ENCODE measurements at regions not wholly inside any gene's neighbourhood (a gene's known extent, or its start where the extent isn't known, plus 50 kb on each side); places are given as distances from the start of the nearest gene placed in this dataset.
"Not testable (repeated sequence)": the region's sequence is repeated elsewhere in the genome, so short reads cannot be mapped to it uniquely, and the experiment has no call there.

DNA sequence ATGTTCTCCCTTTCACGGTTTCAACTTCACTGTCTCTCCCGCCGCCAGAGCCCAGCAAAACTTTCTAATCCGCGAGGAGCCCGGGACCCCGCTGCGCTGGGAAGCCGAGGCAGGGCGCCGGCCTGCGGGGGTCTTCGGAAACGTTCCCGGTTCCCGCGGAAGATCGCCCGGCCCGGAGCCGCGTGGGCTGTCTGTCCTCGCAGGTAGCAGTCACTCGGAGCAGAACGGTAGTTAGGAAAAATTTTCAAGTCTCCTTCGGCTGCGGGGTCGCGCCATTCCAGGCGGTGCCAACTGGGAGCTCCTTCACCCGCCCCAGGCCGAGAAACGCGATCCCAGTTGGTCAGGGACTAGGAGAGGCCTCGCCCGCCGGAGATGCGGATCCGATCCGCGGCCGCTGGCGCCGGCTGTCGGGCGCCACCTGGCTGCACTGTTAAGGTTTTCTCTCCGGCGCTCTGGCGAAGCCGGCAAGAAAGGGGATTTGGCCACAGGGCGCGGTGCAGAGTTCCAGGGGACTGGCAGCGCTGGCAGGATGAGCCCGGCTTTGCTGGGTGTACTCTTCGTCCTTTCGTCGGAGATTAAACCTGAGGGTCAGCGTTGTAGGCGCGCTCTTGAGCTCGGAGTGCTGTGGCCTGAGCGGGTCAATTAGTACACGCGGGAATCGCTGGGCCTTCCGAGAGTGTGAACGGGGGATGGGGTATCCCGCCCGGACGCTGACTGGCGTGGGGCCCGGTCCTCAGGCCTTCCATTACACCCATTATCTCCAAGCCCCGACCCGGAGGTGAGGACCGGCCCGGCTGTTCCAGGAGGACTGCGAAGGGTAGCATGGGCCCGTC, 135.4 kb downstream of the KCNJ12 start:
- intact Hi-C loops (cut with DNase I) = loop anchor here (2.0 to 10.0 kb wide), 9 partner anchors 54 to 394 kb away; partner anchors contain the start of genes MAP2K3 (in 3 of the 4) and DHRS7B (in 1 of the 4)
- no peaks in the 10 kb centered on the region for H3K36me3 ChIP-seq
- DNase-seq = peak; percentile 76 to 89 (median 80)
- peak overlapping the region; percentile 45 for H3K4me3 ChIP-seq
- H3K27me3 ChIP-seq = no peaks in the 10 kb centered on the region
- peaks cover 5% of the 10 kb centered on the region for H3K4me1 ChIP-seq (ENCODE audit: insufficient read depth)
- WGBS, 3 donors = 6% methylated on average over 74 to 78 of the region's 78 CpGs
- TF ChIP-seq EP300 (IDR thresholded peaks at IDR 0.05) (no peak), CTCF (IDR thresholded peaks at IDR 0.05) (peak; percentile 49 to 78 (median 64)), POLR2A (IDR thresholded peaks at IDR 0.05) (no peak)
- peak overlapping the region; percentile 26 to 28 for H3K27ac ChIP-seq
- H3K9me3 ChIP-seq = no peaks in the 10 kb centered on the region

DNA sequence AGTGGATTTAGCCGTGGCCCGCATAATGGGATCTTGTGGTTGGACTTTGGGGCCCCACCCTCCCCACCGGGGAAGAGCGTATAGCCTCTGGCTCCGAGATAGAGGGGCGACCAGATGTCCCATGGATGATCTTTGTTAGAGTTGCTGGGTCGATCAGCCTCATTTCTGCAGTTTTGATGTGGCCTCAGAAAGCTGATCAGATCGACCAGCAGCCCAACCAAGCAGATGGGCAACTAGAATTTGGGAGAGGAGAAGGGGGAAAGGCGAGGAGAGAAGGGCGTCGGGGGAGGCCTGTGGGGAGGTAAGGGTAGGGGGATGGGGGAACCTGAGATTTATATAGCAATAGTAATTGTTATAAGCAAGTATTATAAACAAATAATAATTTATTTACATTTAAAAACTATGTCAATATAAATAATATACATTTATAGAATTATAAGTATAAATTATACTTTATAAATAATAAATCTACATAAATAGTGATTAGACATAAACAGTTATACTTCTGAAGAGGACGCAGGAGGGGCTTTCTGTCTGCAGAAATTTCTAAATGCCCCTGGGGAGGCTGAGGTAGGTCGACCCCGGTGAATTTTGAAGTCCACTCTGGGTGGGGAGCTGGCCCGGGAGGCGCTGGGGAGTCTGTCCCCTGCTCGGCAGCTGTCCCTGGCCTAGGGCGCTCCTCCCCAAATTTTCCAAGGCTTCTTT, 136.3 kb downstream of the KCNJ12 start:
- intact Hi-C loops (cut with DNase I) = loop anchor here (2.0 to 10.0 kb wide), 8 partner anchors 55 to 395 kb away; partner anchors contain the start of genes MAP2K3 (in 3 of the 4) and DHRS7B (in 1 of the 4)
- H3K27me3 ChIP-seq = no peaks in the 10 kb centered on the region
- H3K27ac ChIP-seq = no peak overlapping the region
- H3K4me1 ChIP-seq (ENCODE audit: insufficient read depth) = peaks cover 5% of the 10 kb centered on the region
- H3K36me3 ChIP-seq = no peaks in the 10 kb centered on the region
- WGBS, 3 donors = 64 to 73% (median 68%) methylated on average over 16 to 18 of the region's 18 CpGs
- H3K9me3 ChIP-seq = no peaks in the 10 kb centered on the region
- no peak for TF ChIP-seq EP300 (IDR thresholded peaks at IDR 0.05)
- DNase-seq = no peak
- no peak overlapping the region for H3K4me3 ChIP-seq

GRCh38 chr17:21513012-21513570, 136.9 kb downstream of the KCNJ12 start:
- H3K27me3 ChIP-seq = no peaks in the 10 kb centered on the region
- intact Hi-C loops (cut with DNase I) = loop anchor here (2.0 to 10.0 kb wide), 8 partner anchors 56 to 396 kb away; partner anchors contain the start of genes MAP2K3 (in 3 of the 4) and DHRS7B (in 1 of the 4)
- H3K4me1 ChIP-seq (ENCODE audit: insufficient read depth) = peaks cover 5% of the 10 kb centered on the region
- TF ChIP-seq CTCF (IDR thresholded peaks at IDR 0.05) (peak; percentile 50 to 64 (median 56)), POLR2A (IDR thresholded peaks at IDR 0.05) (no peak)
- no peak overlapping the region for H3K27ac ChIP-seq
- no peaks in the 10 kb centered on the region for H3K9me3 ChIP-seq
- no peak overlapping the region for H3K4me3 ChIP-seq
- WGBS, 3 donors = 4 to 7% (median 5%) methylated on average over 22 to 23 of the region's 24 CpGs
- no peaks in the 10 kb centered on the region for H3K36me3 ChIP-seq
- DNase-seq = peak; percentile 69 to 83 (median 80)

- WGBS, 3 donors = 78 to 87% (median 82%) methylated on average over 1 of the region's 1 CpG
- H3K36me3 ChIP-seq; H3K27ac ChIP-seq; H3K4me1 ChIP-seq (ENCODE audit: insufficient read depth); H3K27me3 ChIP-seq; H3K9me3 ChIP-seq; H3K4me3 ChIP-seq; DNase-seq: not testable (repeated sequence)
- intact Hi-C loops (cut with DNase I) = loop anchor here (5.0 to 10.0 kb wide), 7 partner anchors 57 to 397 kb away; partner anchors contain the start of genes MAP2K3 (in 3 of the 4) and DHRS7B (in 1 of the 4)
Observed at GRCh38 chr17:21514567-21514966, 138.4 kb downstream of the KCNJ12 start.

Measured in ovary (tissue), 7 donors.